ENCODE measurements at regions not wholly inside any gene's neighbourhood (a gene's known extent, or its start where the extent isn't known, plus 50 kb on each side); places are given as distances from the start of the nearest gene placed in this dataset.

DNA sequence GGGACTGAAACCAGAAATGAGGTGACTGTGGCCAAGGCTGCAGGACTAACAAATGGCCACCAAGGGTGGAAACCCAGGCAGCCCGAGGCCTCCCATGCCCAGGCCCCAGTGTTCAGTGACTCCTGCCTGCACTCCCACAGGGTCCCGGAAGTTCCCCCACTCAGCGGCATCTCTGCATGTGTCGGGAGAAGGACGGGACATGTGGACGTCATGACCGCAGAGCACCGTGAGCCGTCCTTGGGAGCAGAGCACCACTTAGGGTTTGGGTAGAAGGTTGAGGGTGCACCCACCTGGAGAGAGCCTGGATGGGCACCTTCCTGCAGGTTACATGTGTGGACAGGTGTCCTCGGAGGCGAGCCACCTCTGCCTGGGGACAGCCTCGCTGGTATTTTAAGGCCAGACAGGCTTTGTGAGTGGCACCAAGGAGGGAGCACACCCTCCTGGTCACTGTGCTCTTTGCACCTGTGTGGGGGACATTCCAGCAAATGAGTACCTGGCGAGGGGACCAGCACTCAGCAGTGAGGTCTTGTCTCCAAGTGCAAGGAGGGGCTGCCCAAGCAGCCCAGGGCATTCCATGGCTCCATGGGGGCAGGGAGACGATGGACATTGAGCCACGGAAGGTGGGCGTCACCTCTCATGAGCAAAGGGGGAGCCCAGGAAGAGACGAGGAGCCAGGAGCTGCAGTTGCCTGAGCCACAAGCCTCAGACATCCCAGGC is 95.3 kb upstream of the TCERG1L start:
- TF ChIP-seq CTCF (IDR thresholded peaks at IDR 0.05; ENCODE audit: low read depth, low read length), result no peak
- no peak for DNase-seq (ENCODE audit: low read depth in 2 of 2)
- H3K4me3 ChIP-seq (replicated peaks in 1 of 2; ENCODE audit: low read depth in 2 of 2, low read length in 2 of 2), result no peak overlapping the region

- no peak overlapping the region for H3K4me3 ChIP-seq (replicated peaks in 1 of 2; ENCODE audit: low read depth in 2 of 2, low read length in 2 of 2)
- no peak for DNase-seq (ENCODE audit: low read depth in 2 of 2)
- no peak for TF ChIP-seq CTCF (IDR thresholded peaks at IDR 0.05; ENCODE audit: low read depth, low read length)
These were observed 107.2 kb upstream of the TCERG1L start for GRCh38 chr10:131418681-131419080.

GRCh38 chr10:131419797-131420196 is 108.3 kb upstream of the TCERG1L start:
- no peak for DNase-seq (ENCODE audit: low read depth in 2 of 2)
- TF ChIP-seq CTCF (IDR thresholded peaks at IDR 0.05; ENCODE audit: low read depth, low read length), result no peak
- no peak overlapping the region for H3K4me3 ChIP-seq (replicated peaks in 1 of 2; ENCODE audit: low read depth in 2 of 2, low read length in 2 of 2)

DNA sequence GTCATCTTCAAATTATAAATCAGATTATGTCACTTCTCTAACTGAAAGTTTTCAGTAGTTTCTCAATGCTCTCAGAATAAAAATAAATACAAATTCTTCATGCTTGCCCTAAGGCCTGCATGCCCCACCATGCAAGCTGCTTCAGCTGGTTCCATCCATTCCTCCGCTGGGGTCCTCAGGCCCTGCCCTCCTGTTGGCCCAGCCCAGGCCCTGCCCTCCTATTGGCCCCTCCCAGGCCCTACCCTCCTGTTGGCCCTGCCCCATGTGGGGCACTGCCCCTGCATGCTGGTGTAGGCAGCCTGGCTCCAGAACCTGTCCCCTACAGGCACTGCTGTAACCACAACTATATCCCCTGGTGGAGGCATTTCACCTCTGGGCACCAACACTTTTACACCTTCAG is 109.3 kb upstream of the TCERG1L start:
- no peak for DNase-seq (ENCODE audit: low read depth in 2 of 2)
- H3K4me3 ChIP-seq (replicated peaks in 1 of 2; ENCODE audit: low read depth in 2 of 2, low read length in 2 of 2), result no peak overlapping the region
- TF ChIP-seq CTCF (IDR thresholded peaks at IDR 0.05; ENCODE audit: low read depth, low read length), result no peak

DNA sequence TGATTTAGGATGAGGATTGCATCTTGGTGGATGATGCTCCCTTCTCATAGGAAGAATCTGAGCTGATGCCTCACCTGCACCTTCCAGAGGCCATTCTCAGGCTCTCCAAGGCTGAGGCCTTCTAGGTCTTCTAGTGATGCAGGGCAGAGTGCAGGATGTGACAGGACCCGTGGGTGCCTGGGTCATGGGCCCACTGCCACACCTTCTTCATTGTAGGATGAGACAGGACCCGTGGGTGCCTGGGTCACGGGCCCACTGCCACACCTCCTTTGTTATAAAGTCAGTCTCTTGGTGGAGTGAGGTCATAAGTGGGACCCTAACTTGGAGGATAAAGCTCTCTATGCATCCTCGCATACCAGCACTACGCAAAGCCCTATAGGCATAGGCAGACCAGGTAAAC is 109.9 kb upstream of the TCERG1L start:
- no peak for TF ChIP-seq CTCF (IDR thresholded peaks at IDR 0.05; ENCODE audit: low read depth, low read length)
- no peak overlapping the region for H3K4me3 ChIP-seq (replicated peaks in 1 of 2; ENCODE audit: low read depth in 2 of 2, low read length in 2 of 2)
- no peak for DNase-seq (ENCODE audit: low read depth in 2 of 2)

- H3K4me3 ChIP-seq (replicated peaks in 1 of 2; ENCODE audit: low read depth in 2 of 2, low read length in 2 of 2), result no peak overlapping the region
- TF ChIP-seq CTCF (IDR thresholded peaks at IDR 0.05; ENCODE audit: low read depth, low read length), result no peak
- no peak for DNase-seq (ENCODE audit: low read depth in 2 of 2)
These were observed 111.2 kb upstream of the TCERG1L start for GRCh38 chr10:131422731-131423130.

DNA sequence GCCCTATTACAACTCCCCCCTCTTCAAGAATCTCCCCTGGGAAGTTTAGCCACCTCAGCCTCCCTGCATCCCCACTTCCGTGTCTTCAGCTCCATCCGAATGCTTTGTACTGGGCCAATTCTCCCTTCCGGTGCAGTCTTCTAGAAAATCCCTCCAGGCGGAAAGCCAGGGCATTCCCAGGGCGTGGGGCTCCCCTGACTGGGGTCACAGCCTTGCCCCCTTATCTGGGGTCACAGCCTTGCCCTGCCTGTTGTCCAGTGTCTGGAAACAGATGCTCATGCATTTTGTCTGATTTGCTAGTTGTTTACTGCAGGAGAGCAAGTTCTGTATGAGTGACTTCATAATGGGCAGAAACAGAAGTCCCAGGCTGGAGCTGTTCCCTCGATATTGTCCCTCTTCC is 112.5 kb upstream of the TCERG1L start:
- H3K4me3 ChIP-seq (replicated peaks in 1 of 2; ENCODE audit: low read depth in 2 of 2, low read length in 2 of 2), result no peak overlapping the region
- TF ChIP-seq CTCF (IDR thresholded peaks at IDR 0.05; ENCODE audit: low read depth, low read length), result no peak
- no peak for DNase-seq (ENCODE audit: low read depth in 2 of 2)

All from cardiac fibroblast (primary cell).